K562 (cell line): ENCODE measurements at regions not wholly inside any gene's neighbourhood (a gene's known extent, or its start where the extent isn't known, plus 50 kb on each side); places are given as distances from the start of the nearest gene placed in this dataset.

Experiments
- ATF4 ChIP-seq: fragments of 450-650 bp; formaldehyde crosslinking; IDR thresholded peaks from 2 replicates; pipeline ENCODE4 v1.4.0; 2022; ENCODE audit warnings: mild to moderate bottlenecking, moderate library complexity
- CTCF ChIP-seq, 3 experiments: IDR thresholded peaks in 2 of 3; conservative IDR thresholded peaks in 1 of 3; 2 replicates each; pipeline ENCODE4 v1.5.1; 2011 to 2012; ENCODE audit warnings: low read length in 3 of 3, mild to moderate bottlenecking in 3 of 3, control low read depth in 2 of 3, improper control_type of control experiment in 1 of 3, inconsistent platforms in 1 of 3, low read depth in 1 of 3, mixed read lengths in 1 of 3, moderate library complexity in 1 of 3; ENCODE audit not compliant: insufficient read depth in 2 of 3
- JUND ChIP-seq, 2 experiments: IDR thresholded peaks; 2 replicates in 1 of 2; 3 replicates in 1 of 2; pipeline ENCODE4 v1.6.1; 2011; ENCODE audit warnings: borderline replicate concordance in 2 of 2, low read depth in 2 of 2, low read length in 2 of 2, improper control_type of control experiment in 1 of 2, missing biosample characterization in 1 of 2, missing genetic modification characterization in 1 of 2, missing genetic modification reagents in 1 of 2
- POLR2AphosphoS2 ChIP-seq: IDR thresholded peaks from 2 replicates; pipeline ENCODE4 v1.6.1; 2012; ENCODE audit warnings: low read length, improper control_type of control experiment
- ZNF407 ChIP-seq: fragments of 450-650 bp; IDR thresholded peaks from 2 replicates; pipeline ENCODE4 v1.6.1; 2016; ENCODE audit warnings: low read depth

GRCh38 chr11:128219731-128220120 lies 367.6 kb downstream of the ETS1 start:
- TF ChIP-seq JUND (IDR thresholded peaks at IDR 0.05; ENCODE audit: borderline replicate concordance, low read depth, low read length) (no peak), JUND (tag; IDR thresholded peaks at IDR 0.05; ENCODE audit: borderline replicate concordance, low read depth, low read length) (no peak), ZNF407 (no peak), CTCF (IDR thresholded peaks at IDR 0.05 in 2 of 3, conservative IDR thresholded peaks at IDR 0.05 in 1 of 3; ENCODE audit: insufficient read depth in 2 of 3, low read depth in 1 of 3, low read length in 3 of 3) (no peak), POLR2AphosphoS2 (no peak), ATF4 (CRISPR knock-in tag) (no peak)
